GM21786 (cell line): ENCODE measurements at regions not wholly inside any gene's neighbourhood (a gene's known extent, or its start where the extent isn't known, plus 50 kb on each side); places are given as distances from the start of the nearest gene placed in this dataset.
"Not testable (repeated sequence)": the region's sequence is repeated elsewhere in the genome, so short reads cannot be mapped to it uniquely, and the experiment has no call there.

Experiments used
- ATAC-seq: cut with Tn5 transposase; IDR thresholded peaks from one replicate; pipeline ENCODE4 v1.9.1; 2021; ENCODE audit not compliant: unreplicated experiment

GRCh38 chr20:40012026-40012425 lies 677.0 kb downstream of the MAFB start:
- not testable (repeated sequence) for ATAC-seq

GRCh38 chr20:40010483-40010882 lies 678.6 kb downstream of the MAFB start:
- no peak for ATAC-seq

- ATAC-seq: no peak
Measured at GRCh38 chr20:40009542-40009941, 679.5 kb downstream of the MAFB start.

GRCh38 chr20:40008177-40008576 lies 680.9 kb downstream of the MAFB start:
- no peak for ATAC-seq

- ATAC-seq: no peak
Measured at GRCh38 chr20:40006168-40006860, 682.7 kb downstream of the MAFB start.

- not testable (repeated sequence) for ATAC-seq
Measured at GRCh38 chr20:40004092-40004491, 684.9 kb downstream of the MAFB start.

GRCh38 chr20:39993742-39994141 lies 695.3 kb downstream of the MAFB start:
- ATAC-seq: no peak

GRCh38 chr20:39990692-39991091 lies 698.3 kb downstream of the MAFB start:
- ATAC-seq: no peak

GRCh38 chr20:39988991-39989390 lies 700.0 kb downstream of the MAFB start:
- no peak for ATAC-seq

GRCh38 chr20:39986173-39986904 lies 702.7 kb downstream of the MAFB start:
- ATAC-seq: no peak

- no peak for ATAC-seq
Measured at GRCh38 chr20:39985271-39985827, 703.7 kb downstream of the MAFB start.

- no peak for ATAC-seq
Measured at GRCh38 chr20:39983655-39984054, 705.4 kb downstream of the MAFB start.

- ATAC-seq: no peak
Measured at GRCh38 chr20:39983183-39983582, 705.9 kb downstream of the MAFB start.

- ATAC-seq: no peak
Measured at GRCh38 chr20:39974966-39975501, 714.0 kb downstream of the MAFB start.

GRCh38 chr20:39968495-39968894 lies 720.5 kb downstream of the MAFB start:
- ATAC-seq: no peak

GRCh38 chr20:39967806-39968205 lies 721.2 kb downstream of the MAFB start:
- no peak for ATAC-seq

GRCh38 chr20:39961637-39962244 lies 727.3 kb downstream of the MAFB start:
- no peak for ATAC-seq

GRCh38 chr20:39960522-39961428 lies 728.3 kb downstream of the MAFB start:
- ATAC-seq: peak; percentile 58

GRCh38 chr20:39957911-39958310 lies 731.1 kb downstream of the MAFB start:
- not testable (repeated sequence) for ATAC-seq

GRCh38 chr20:39954621-39955020 lies 734.4 kb downstream of the MAFB start:
- ATAC-seq: no peak
